ENCODE measurements at regions not wholly inside any gene's neighbourhood (a gene's known extent, or its start where the extent isn't known, plus 50 kb on each side); places are given as distances from the start of the nearest gene placed in this dataset.

GRCh38 chr4:66331761-66332160 lies 661.5 kb upstream of the EPHA5 start:
- TF ChIP-seq POLR2A (IDR thresholded peaks at IDR 0.05) (no peak), CTCF (IDR thresholded peaks at IDR 0.05) (no peak)
